Right lung (tissue), 2 donors: ENCODE measurements at regions not wholly inside any gene's neighbourhood (a gene's known extent, or its start where the extent isn't known, plus 50 kb on each side); places are given as distances from the start of the nearest gene placed in this dataset.

Source experiments
- DNase-seq, 2 donors: peaks; one replicate each; pipeline ENCODE4 v3.0.0-alpha.2; 2013

- DNase-seq: no peak
Measured at GRCh38 chr2:59920961-59921360, 632.5 kb downstream of the BCL11A start.

GRCh38 chr2:59920307-59920706 is 633.1 kb downstream of the BCL11A start:
- no peak for DNase-seq

DNA sequence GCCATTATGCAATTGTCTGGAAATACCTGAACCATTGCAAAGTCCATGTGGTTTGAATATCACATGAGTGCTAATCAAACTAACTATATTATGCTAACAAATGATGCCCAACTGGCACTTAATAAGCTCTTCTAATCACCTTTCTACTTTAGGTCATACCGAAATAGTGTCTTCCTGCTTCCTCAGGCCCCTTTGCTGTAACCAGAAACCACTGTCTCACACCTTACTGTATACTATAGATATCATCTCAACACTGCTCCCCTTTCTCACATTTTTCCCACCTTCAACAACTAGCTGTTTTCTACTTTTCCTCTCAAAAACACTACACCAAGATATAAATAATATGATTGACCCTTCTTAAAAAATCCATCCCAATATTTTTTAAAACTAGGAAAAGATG is 633.9 kb downstream of the BCL11A start:
- no peak for DNase-seq

DNA sequence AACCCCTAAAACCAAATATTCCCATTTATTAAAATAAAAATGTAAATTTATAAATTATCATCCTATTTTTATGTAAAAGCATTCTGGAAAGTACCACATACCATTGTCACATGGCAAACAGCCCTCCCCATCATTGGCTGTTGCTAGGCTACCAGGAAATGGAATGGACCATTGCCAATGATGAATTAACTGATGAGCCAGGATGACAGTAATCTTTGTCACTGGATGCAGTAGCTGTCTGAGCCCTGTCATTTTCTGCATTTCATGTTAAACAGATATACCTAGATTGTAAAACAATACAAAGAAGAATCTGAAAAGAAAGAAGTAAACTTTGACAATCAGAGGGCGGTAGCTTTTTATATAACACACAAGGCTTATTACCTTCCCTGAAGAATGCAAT is 641.4 kb downstream of the BCL11A start:
- no peak for DNase-seq

DNA sequence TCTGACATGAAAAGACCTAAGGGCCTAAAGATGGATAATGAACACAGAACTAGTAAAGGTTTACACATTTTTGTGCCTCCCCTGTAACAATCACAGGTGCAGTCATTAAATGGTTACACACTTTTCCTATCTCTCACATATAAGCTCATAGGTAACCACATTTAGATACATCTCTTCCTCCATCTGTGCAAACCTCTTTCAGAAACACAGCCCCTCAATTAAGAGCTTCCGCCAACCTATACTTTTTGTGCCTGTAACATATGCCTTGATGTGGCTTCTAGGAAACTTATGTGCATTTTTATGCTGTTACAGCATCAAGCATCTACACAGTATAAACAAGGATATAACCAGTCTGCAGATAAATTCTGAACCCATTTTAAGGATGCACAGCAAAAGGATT is 643.3 kb downstream of the BCL11A start:
- no peak for DNase-seq

DNA sequence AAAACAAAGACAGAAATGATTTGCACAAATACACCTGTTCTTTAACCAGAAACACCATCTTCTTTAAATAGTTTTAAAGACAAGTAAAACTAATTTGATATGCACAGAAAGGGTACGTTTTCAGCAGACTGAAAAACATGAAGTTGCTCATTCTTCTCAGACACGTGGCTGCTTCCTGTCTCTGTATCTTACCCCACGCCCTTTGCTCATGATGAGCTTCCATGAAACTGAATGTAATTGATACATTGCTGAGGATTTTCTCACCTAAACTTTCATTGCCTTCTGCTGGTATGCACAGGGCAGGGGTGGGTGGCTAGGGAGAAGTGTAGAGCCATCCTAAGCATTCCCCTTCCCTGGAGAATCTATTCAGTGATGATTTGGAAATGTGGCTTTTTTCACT is 644.3 kb downstream of the BCL11A start:
- DNase-seq: no peak

GRCh38 chr2:59905731-59906130 is 647.7 kb downstream of the BCL11A start:
- DNase-seq: no peak

DNA sequence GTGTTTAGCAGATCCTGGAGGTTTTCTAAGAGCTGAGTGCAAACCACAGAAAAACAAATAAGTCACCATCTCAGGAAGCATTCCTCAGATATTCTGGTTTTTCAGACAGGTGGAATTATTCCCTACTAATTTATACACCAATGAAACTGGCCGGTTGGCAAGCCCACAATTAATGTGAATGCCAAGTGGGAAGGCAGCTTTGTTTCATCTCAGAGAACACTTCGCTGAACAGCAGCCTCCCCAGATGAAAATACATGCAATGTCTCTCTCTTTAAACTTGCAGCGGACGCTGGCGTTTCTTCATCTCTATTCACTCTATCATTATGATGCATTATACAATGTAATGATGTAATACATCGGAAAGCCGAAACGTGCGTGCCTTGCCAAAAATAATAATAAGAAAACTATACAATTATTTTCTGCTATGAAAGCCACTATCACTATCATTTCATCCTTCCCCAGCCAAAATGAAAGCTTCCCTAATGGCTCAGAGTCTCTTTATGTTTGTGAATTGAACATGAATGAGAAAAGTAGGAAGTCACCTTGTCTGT is 649.4 kb downstream of the BCL11A start:
- DNase-seq: no peak

GRCh38 chr2:59900728-59901452 is 652.6 kb downstream of the BCL11A start:
- no peak for DNase-seq

DNA sequence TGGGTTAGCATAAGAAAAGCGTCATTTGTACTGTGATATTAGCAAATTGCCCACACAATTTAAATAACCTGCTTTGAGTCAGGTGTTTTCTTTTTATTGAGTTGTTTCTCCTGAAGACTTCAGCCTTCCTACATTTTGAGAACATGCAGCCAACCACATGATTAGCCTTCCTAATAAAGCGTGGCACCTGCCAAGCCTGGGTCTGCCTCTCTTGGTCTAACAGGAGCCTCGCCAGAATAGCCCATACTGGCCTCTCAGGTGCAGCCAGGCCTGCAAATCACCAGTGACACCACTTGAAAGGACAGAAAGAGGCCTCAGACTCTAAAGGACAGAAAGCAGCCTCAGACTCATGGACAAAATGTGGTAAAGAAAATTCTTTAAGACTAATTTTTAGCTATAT is 653.8 kb downstream of the BCL11A start:
- no peak for DNase-seq

DNA sequence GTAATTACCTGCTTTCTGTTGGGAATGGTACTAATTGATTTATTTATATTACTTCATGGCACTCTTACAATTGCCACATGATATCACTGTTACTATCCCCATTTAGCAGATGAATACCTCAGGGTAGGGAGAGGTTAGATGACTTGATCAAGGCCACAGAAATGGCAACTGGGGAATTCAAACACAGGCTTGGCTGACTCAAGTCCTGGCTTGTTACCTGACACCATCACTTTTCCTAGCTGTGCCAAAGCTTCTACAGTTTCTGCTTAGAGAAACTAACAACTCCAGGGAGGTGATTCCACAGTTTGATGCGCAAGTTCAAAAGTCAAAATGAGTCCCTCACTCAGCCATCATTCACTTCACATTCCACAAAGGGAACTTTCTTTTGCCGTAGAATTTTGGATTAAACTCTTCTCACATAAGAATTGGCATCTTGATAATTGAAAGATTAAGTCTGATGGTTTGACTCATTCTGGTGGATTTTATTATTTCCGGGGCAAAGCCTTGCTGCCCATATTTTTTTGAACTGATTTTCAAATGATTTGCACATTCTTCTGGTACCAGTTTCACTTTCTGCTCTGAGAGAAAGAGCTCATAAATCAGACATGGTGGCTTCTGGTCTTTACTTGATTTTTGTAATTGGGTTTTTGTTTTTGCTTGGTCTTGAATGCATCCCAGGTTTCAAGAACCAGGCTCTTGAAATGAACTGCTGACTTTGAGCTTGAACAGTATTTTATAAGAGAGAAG is 656.8 kb downstream of the BCL11A start:
- no peak for DNase-seq

DNA sequence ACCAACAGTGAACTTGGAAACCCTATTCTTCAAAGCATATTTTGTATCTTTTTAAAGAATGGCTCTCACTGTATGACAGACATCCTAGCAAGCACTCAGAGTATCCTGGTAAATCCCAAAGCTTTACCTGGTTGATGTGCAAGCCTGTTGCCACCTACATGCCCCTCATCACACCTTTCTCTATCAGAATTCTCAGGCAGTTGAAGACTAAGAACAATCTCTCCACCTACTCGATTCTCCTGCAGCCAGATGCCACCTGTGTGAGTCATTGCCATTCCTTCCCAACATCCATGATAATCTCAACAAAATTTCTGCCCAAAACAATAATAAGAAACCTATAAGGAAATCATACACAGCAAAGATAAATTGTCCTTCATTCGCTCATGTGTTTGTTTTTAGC is 659.8 kb downstream of the BCL11A start:
- DNase-seq: no peak

- no peak for DNase-seq
Measured at GRCh38 chr2:59892398-59892797, 661.1 kb downstream of the BCL11A start.

- DNase-seq: no peak
Measured at GRCh38 chr2:59889305-59889704, 664.1 kb downstream of the BCL11A start.

DNA sequence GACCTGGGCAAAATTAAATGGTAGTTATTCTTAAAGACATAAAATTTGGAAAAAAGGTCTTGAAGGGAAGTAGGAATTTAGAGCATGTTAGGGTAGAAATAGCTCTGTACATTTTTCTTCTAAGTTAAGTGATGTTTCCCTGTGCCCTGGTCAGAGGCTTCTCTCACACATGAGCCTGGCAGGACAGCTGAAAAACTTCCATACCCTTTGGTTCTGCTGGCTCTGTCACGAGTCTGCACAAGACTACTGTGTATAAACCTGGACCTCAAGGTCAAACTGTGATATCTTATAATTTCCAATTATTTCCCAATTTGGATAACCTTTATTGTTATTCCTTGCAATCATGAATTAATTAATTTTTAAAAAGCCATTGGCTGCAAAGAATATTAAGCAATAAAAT is 664.7 kb downstream of the BCL11A start:
- no peak for DNase-seq

- no peak for DNase-seq
Measured at GRCh38 chr2:59888015-59888414, 665.4 kb downstream of the BCL11A start.

DNA sequence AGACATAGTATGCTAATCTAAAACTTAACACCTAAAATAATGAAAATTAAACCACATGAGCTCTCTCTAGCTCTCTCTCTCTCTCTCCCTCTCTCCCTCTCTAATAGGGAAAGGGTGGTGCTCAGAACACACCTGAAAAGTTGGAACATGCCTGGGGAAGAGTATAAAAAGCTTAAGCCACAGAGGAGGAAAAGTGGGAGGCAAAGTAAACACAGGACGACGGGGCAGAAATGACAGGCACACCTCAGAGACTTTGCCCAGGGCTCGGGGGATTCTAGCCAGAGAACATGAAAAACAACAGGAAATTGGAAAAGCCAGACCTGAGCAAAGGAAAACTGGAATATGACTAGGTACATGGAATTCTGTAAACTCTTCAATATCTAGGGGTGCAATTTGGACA is 666.1 kb downstream of the BCL11A start:
- DNase-seq: no peak

- no peak for DNase-seq
Measured at GRCh38 chr2:59886759-59887158, 666.7 kb downstream of the BCL11A start.

- peak; percentile 18 to 21 for DNase-seq
Measured at GRCh38 chr2:59885541-59885940, 667.9 kb downstream of the BCL11A start.

- DNase-seq: no peak
Measured at GRCh38 chr2:59884166-59884565, 669.3 kb downstream of the BCL11A start.

GRCh38 chr2:59882822-59883221 is 670.6 kb downstream of the BCL11A start:
- no peak for DNase-seq

- DNase-seq: no peak
Measured at GRCh38 chr2:59882279-59882678, 671.2 kb downstream of the BCL11A start.

DNA sequence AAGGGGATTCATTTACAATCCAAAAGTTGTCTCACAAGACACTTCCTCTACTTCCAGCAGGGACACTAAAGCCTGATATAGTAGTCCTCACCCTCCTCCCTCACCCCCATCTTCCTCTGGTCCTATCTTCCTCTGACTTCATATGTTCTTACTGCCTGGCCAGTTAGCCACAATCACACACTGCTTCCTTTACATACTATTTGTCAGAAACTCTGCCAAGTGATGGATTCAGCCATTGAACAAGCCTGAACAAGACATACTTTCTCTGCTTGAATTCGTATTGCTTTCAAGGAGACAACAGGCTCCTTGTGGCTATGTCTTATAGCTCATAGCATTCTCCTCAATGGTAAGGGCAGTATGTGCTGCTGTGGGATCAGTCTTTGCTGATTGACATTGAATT is 672.2 kb downstream of the BCL11A start:
- DNase-seq: no peak
